GM19043 (cell line): ENCODE measurements at regions not wholly inside any gene's neighbourhood (a gene's known extent, or its start where the extent isn't known, plus 50 kb on each side); places are given as distances from the start of the nearest gene placed in this dataset.
"Not testable (repeated sequence)": the region's sequence is repeated elsewhere in the genome, so short reads cannot be mapped to it uniquely, and the experiment has no call there.

Source experiments
- ATAC-seq: cut with Tn5 transposase; IDR thresholded peaks from one replicate; pipeline ENCODE4 v1.9.1; 2021; ENCODE audit warnings: low read depth; ENCODE audit not compliant: unreplicated experiment

GRCh38 chr5:56632199-56632598 is 183.2 kb upstream of the MAP3K1 start:
- no peak for ATAC-seq

GRCh38 chr5:56631719-56632118 is 183.6 kb upstream of the MAP3K1 start:
- ATAC-seq, result no peak

GRCh38 chr5:56628616-56629015 is 186.7 kb upstream of the MAP3K1 start:
- ATAC-seq, result not testable (repeated sequence)

- ATAC-seq, result no peak
Measured at GRCh38 chr5:56625541-56625940, 189.8 kb upstream of the MAP3K1 start.

- ATAC-seq, result no peak
Measured at GRCh38 chr5:56624751-56625150, 190.6 kb upstream of the MAP3K1 start.

- ATAC-seq, result no peak
Measured at GRCh38 chr5:56622141-56622540, 193.2 kb upstream of the MAP3K1 start.

- no peak for ATAC-seq
Measured at GRCh38 chr5:56620903-56621677, 194.3 kb upstream of the MAP3K1 start.

- ATAC-seq, result no peak
Measured at GRCh38 chr5:56617998-56618397, 197.4 kb upstream of the MAP3K1 start.

- ATAC-seq, result no peak
Measured at GRCh38 chr5:56616454-56617160, 198.7 kb upstream of the MAP3K1 start.

GRCh38 chr5:56615361-56616153 is 199.8 kb upstream of the MAP3K1 start:
- ATAC-seq, result no peak

- ATAC-seq, result no peak
Measured at GRCh38 chr5:56612759-56613158, 202.6 kb upstream of the MAP3K1 start.

- no peak for ATAC-seq
Measured at GRCh38 chr5:56612353-56612752, 203.0 kb upstream of the MAP3K1 start.

- ATAC-seq, result no peak
Measured at GRCh38 chr5:56610093-56610698, 205.2 kb upstream of the MAP3K1 start.

GRCh38 chr5:56608217-56608925 is 207.0 kb upstream of the MAP3K1 start:
- no peak for ATAC-seq

GRCh38 chr5:56607551-56607950 is 207.8 kb upstream of the MAP3K1 start:
- no peak for ATAC-seq

- no peak for ATAC-seq
Measured at GRCh38 chr5:56607074-56607473, 208.3 kb upstream of the MAP3K1 start.

GRCh38 chr5:56606192-56606591 is 209.2 kb upstream of the MAP3K1 start:
- ATAC-seq, result no peak

- ATAC-seq, result no peak
Measured at GRCh38 chr5:56605231-56605630, 210.1 kb upstream of the MAP3K1 start.

GRCh38 chr5:56601641-56602071 is 213.7 kb upstream of the MAP3K1 start:
- no peak for ATAC-seq

GRCh38 chr5:56598941-56599340 is 216.4 kb upstream of the MAP3K1 start:
- ATAC-seq, result no peak
